GM21390 (cell line): ENCODE measurements at regions not wholly inside any gene's neighbourhood (a gene's known extent, or its start where the extent isn't known, plus 50 kb on each side); places are given as distances from the start of the nearest gene placed in this dataset.

Experiments used
- ATAC-seq: cut with Tn5 transposase; IDR thresholded peaks from one replicate; pipeline ENCODE4 v1.9.1; 2021; ENCODE audit not compliant: unreplicated experiment

GRCh38 chr14:56494167-56494566, 85.4 kb upstream of the TMEM260 start:
- no peak for ATAC-seq

DNA sequence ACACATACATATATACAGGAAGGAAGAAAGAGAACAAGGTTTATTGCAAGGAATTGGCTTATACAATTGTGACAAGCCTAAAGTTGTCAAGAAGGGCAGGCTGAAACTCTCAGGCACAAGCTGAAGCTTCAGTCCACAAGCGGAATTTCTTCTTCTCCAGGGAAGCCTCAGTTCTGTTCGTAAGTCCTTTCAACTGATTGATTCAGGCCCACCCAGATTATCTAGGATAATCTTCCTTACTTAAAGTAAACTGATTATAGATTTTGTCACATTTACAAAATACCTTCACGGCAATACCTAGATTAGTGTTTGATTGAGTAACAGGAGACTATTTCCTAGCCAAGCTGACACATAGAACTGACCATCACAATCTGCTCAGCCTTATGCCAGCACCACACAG, 81.5 kb upstream of the TMEM260 start:
- no peak for ATAC-seq

GRCh38 chr14:56501909-56502530, 77.6 kb upstream of the TMEM260 start:
- no peak for ATAC-seq

DNA sequence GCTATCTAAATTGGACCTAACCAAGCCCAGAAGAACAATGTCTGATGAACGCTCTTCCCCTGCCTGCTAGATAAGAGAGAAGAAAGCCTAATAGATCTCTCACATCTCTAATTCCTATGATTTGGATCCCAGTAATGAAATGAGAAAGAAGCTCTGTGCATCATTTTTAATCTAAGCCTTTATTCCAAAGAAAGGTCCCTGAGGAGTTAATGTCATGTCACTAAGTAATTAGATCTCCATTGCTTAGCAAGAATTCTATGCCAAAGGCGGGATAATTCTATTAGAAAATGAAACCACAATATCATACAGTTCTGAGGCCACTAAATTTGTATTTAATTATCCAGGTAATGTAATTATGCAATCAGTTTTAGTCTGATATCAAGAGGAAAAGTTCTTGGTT, 74.2 kb upstream of the TMEM260 start:
- no peak for ATAC-seq

- no peak for ATAC-seq
Measured at GRCh38 chr14:56512521-56512920, 67.1 kb upstream of the TMEM260 start.

DNA sequence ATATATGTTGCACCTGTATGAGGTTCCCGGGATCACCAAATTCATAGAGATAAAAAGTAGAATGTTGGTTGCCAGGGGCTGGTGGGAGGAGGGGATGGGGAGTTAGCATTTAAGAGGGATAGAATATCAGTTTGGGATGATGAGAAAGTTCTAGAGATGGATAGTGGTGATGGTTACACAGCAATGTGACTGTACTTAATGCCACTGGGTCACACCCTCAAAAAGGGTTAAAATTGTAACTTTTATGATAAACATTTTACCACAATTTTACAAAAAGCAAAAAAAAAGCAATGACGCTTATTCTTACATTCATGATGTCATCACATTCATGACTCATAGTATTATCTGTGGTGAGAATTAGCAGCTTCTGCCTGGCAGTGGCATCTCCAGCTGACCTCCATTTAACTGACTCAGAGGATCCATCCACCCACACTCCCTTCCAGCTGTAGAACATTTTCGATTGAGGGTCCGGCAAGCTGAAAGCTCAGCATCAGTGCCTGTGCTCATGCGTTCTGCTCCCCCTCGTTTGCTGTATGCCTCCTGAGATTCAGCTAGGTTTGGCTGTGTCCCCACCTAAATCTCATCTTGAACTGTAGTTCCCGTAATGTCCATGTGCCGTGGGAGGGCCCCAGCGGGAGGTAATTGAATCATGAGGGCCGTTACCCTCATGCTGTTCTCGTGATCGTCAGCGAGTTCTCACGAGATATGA, 64.8 kb upstream of the TMEM260 start:
- ATAC-seq: no peak

- no peak for ATAC-seq
Measured at GRCh38 chr14:56515739-56516138, 63.9 kb upstream of the TMEM260 start.

- ATAC-seq: no peak
Measured at GRCh38 chr14:56522403-56522802, 57.2 kb upstream of the TMEM260 start.

GRCh38 chr14:56524971-56525677, 54.5 kb upstream of the TMEM260 start:
- no peak for ATAC-seq

- ATAC-seq: no peak
Measured at GRCh38 chr14:56528927-56529326, 50.7 kb upstream of the TMEM260 start.
